ENCODE measurements at regions not wholly inside any gene's neighbourhood (a gene's known extent, or its start where the extent isn't known, plus 50 kb on each side); places are given as distances from the start of the nearest gene placed in this dataset.

DNA sequence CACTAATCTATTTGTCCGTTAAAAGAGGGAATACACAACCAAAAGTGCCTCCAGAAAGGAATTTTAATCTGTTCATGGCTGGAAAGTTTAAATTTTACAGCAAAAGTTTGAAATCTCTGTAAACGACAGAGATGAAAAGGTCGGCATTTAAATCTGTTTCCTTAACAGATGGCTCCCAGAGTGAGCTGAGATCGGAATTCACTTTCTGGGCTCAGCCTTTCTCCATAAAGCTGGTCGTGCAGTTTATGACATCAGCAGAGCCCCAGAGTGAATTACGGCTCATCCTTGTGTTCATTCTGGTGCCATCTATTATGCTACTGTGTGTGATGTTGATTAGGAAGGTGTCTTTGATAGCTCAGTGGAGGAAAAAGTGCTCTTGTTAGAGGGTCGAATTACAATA is 117.6 kb upstream of the ZFP64 start:
- no peak overlapping the region for H3K4me3 ChIP-seq
- TF ChIP-seq POLR2A (IDR thresholded peaks at IDR 0.05) = no peak
- TF ChIP-seq, protein P1, sequence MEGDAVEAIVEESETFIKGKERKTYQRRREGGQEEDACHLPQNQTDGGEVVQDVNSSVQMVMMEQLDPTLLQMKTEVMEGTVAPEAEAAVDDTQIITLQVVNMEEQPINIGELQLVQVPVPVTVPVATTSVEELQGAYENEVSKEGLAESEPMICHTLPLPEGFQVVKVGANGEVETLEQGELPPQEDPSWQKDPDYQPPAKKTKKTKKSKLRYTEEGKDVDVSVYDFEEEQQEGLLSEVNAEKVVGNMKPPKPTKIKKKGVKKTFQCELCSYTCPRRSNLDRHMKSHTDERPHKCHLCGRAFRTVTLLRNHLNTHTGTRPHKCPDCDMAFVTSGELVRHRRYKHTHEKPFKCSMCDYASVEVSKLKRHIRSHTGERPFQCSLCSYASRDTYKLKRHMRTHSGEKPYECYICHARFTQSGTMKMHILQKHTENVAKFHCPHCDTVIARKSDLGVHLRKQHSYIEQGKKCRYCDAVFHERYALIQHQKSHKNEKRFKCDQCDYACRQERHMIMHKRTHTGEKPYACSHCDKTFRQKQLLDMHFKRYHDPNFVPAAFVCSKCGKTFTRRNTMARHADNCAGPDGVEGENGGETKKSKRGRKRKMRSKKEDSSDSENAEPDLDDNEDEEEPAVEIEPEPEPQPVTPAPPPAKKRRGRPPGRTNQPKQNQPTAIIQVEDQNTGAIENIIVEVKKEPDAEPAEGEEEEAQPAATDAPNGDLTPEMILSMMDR (IDR thresholded peaks at IDR 0.05) = no peak

GRCh38 chr20:52306477-52306876 is 114.9 kb upstream of the ZFP64 start:
- DNase-seq = no peak
- Histone ChIP-seq H3K4me1 (no peaks in the 10 kb centered on the region), H3K36me3 (no peaks in the 10 kb centered on the region), H3K9me3 (no peaks in the 10 kb centered on the region), H3K4me3 (no peak overlapping the region), H3K27ac (no peak overlapping the region), H3K27me3 (no peaks in the 10 kb centered on the region)
- TF ChIP-seq POLR2A (IDR thresholded peaks at IDR 0.05) = no peak
- TF ChIP-seq, protein P1 (IDR thresholded peaks at IDR 0.05) = no peak

More for the DNA sequence above, 117.6 kb upstream of the ZFP64 start:
- H3K9me3 ChIP-seq = no peaks in the 10 kb centered on the region
- no peaks in the 10 kb centered on the region for H3K4me1 ChIP-seq
- H3K27ac ChIP-seq = no peak overlapping the region
- H3K27me3 ChIP-seq = no peaks in the 10 kb centered on the region
- DNase-seq = no peak
- H3K36me3 ChIP-seq = no peaks in the 10 kb centered on the region

DNA sequence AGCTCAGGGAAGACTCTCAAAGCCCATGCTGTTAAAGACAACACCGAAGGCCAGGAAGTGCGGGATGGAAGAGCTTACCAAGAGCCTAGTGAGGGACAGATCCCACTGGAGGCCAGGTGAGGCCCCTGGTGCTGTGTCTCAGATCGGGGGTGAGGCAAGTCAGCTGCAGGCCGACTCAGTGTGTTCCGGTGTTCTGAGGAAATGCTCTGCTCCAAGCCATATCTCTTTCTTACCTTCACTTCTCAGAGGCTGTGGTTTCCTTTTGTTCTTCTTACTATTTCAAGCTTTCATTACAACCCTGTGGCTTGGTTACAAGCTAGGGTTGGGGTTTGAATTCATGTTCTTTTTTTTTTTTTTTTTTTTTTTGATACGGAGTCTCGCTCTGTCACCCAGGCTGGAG is 114.3 kb upstream of the ZFP64 start:
- Histone ChIP-seq H3K27ac (no peak overlapping the region), H3K4me3 (no peak overlapping the region), H3K36me3 (no peaks in the 10 kb centered on the region), H3K4me1 (no peaks in the 10 kb centered on the region), H3K9me3 (no peaks in the 10 kb centered on the region), H3K27me3 (no peaks in the 10 kb centered on the region)
- TF ChIP-seq POLR2A (IDR thresholded peaks at IDR 0.05) = no peak
- TF ChIP-seq, protein P1 (IDR thresholded peaks at IDR 0.05) = no peak
- peak in 1 of 3 donors; percentile 45 for DNase-seq

DNA sequence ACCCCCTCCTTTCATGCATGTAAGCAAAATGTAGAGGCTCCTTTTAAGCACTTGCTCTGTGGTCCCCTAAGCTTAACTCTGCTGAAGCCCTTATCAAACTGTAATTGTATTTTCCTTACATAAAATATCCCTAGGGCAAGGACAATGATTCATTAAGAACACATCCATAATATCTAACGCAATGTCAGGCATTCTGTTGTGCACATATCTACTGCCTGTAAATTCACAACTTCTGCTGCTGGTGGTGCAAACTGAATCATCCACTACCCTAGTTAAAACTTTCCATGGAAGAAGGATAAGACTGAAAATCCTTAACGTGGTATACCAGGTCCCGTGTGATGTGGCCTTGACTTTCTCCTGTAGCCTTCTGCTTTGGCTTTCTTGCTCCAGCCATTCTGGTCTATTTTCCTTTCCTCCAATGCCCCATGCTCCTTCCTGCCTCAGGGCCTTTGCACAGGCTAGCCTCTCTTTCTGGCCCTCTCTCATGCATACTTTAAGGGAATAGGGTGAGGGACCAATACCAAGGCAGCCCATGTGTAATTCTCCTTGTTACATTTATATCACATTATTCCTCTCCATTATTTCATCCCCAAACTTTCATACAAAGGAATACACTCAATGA is 113.6 kb upstream of the ZFP64 start:
- Histone ChIP-seq H3K27ac (no peak overlapping the region), H3K9me3 (no peaks in the 10 kb centered on the region), H3K4me3 (no peak overlapping the region), H3K36me3 (no peaks in the 10 kb centered on the region), H3K4me1 (no peaks in the 10 kb centered on the region), H3K27me3 (no peaks in the 10 kb centered on the region)
- DNase-seq = no peak
- no peak for TF ChIP-seq POLR2A (IDR thresholded peaks at IDR 0.05)
- TF ChIP-seq, protein P1 (IDR thresholded peaks at IDR 0.05) = no peak

GRCh38 chr20:52303281-52303950 is 111.8 kb upstream of the ZFP64 start:
- Histone ChIP-seq H3K36me3 (no peaks in the 10 kb centered on the region), H3K4me1 (no peaks in the 10 kb centered on the region), H3K27me3 (no peaks in the 10 kb centered on the region), H3K9me3 (no peaks in the 10 kb centered on the region), H3K27ac (no peak overlapping the region), H3K4me3 (no peak overlapping the region)
- DNase-seq = no peak
- no peak for TF ChIP-seq POLR2A (IDR thresholded peaks at IDR 0.05)
- TF ChIP-seq, protein P1 (IDR thresholded peaks at IDR 0.05) = no peak

Data from Peyer's patch (tissue), 4 donors.